ENCODE measurements at regions not wholly inside any gene's neighbourhood (a gene's known extent, or its start where the extent isn't known, plus 50 kb on each side); places are given as distances from the start of the nearest gene placed in this dataset.

DNA sequence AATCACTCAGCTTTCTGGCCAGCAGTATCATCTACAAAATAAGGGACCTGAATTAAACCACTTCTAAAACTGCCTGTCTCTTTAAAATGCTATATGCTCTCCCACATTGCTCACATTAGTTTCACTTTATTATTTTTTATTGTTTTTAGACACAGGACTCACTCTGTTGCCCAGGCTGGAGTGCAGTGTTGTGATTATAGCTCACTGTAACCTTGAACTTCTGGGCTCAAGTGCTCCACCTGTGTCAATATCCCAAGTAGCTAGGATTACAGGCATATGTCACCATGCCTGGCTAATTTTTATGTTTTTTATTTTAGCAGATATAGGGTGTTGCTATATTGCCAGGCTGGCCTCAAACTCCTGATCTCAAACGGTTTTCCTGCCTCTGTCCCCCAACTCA, 591.3 kb upstream of the ZNF804A start:
- Histone ChIP-seq H3K36me3 (no peaks in the 10 kb centered on the region), H3K27me3 (no peaks in the 10 kb centered on the region), H3K4me1 (peaks cover 4% of the 10 kb centered on the region; the same call in 1 of the 2 replicates), H3K9me3 (no peaks in the 10 kb centered on the region), H3K4me3 (ENCODE audit: low read depth, low read length) (no peak overlapping the region)
- TF ChIP-seq, protein P1, sequence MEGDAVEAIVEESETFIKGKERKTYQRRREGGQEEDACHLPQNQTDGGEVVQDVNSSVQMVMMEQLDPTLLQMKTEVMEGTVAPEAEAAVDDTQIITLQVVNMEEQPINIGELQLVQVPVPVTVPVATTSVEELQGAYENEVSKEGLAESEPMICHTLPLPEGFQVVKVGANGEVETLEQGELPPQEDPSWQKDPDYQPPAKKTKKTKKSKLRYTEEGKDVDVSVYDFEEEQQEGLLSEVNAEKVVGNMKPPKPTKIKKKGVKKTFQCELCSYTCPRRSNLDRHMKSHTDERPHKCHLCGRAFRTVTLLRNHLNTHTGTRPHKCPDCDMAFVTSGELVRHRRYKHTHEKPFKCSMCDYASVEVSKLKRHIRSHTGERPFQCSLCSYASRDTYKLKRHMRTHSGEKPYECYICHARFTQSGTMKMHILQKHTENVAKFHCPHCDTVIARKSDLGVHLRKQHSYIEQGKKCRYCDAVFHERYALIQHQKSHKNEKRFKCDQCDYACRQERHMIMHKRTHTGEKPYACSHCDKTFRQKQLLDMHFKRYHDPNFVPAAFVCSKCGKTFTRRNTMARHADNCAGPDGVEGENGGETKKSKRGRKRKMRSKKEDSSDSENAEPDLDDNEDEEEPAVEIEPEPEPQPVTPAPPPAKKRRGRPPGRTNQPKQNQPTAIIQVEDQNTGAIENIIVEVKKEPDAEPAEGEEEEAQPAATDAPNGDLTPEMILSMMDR (IDR thresholded peaks at IDR 0.05; ENCODE audit: low read depth, low read length): no peak
- no peak for DNase-seq

GRCh38 chr2:184026961-184027360, 571.4 kb upstream of the ZNF804A start:
- Histone ChIP-seq H3K27me3 (no peaks in the 10 kb centered on the region), H3K9me3 (no peaks in the 10 kb centered on the region), H3K36me3 (no peaks in the 10 kb centered on the region), H3K4me1 (no peaks in the 10 kb centered on the region), H3K4me3 (ENCODE audit: low read depth, low read length) (no peak overlapping the region)
- DNase-seq: no peak
- TF ChIP-seq, protein P1 (IDR thresholded peaks at IDR 0.05; ENCODE audit: low read depth, low read length): no peak

DNA sequence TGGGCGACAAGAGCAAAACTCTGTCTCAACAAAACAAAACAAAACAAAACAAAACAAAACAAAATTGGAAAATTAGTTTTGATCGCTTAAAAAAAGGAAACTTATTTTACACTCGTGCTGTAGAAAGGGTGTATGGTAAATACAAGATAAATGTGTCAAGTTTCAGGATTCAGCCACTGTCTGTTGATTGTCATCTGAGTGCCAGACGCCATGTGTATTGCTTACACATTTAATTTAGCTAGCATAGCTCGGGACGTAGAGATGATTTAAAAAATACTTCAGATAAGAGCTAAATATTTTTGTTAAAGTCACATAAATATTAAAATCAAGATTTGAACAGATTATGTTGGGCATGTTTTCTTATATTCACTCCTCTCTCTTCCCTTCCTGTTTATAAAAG, 568.1 kb upstream of the ZNF804A start:
- Histone ChIP-seq H3K9me3 (no peaks in the 10 kb centered on the region), H3K4me3 (ENCODE audit: low read depth, low read length) (no peak overlapping the region), H3K36me3 (no peaks in the 10 kb centered on the region), H3K4me1 (no peaks in the 10 kb centered on the region), H3K27me3 (no peaks in the 10 kb centered on the region)
- TF ChIP-seq, protein P1 (IDR thresholded peaks at IDR 0.05; ENCODE audit: low read depth, low read length): no peak
- no peak for DNase-seq

DNA sequence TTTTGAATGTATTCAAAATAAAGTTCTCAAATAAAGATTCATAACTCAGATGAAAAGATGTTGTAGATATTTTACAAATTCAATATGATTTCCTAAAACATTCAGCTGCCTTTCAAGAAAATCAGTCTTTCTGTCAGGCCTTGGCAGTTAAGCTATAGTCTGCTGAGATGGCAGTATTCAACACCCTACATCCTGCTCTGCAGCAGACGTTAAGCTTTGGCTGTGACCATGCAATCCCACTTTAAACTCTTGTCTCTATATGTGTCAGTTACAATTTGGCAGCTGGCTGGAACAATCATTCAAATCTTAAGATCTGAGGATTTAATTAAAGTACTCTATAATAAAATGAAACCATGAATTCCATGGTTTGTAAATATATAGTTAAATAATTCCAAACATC, 567.3 kb upstream of the ZNF804A start:
- H3K36me3 ChIP-seq: no peaks in the 10 kb centered on the region
- no peaks in the 10 kb centered on the region for H3K9me3 ChIP-seq
- TF ChIP-seq, protein P1 (IDR thresholded peaks at IDR 0.05; ENCODE audit: low read depth, low read length): no peak
- no peaks in the 10 kb centered on the region for H3K4me1 ChIP-seq
- no peaks in the 10 kb centered on the region for H3K27me3 ChIP-seq
- no peak overlapping the region for H3K4me3 ChIP-seq (ENCODE audit: low read depth, low read length)
- DNase-seq: no peak

GRCh38 chr2:184031402-184032147, 566.8 kb upstream of the ZNF804A start:
- no peak for DNase-seq
- H3K9me3 ChIP-seq: no peaks in the 10 kb centered on the region
- H3K27me3 ChIP-seq: no peaks in the 10 kb centered on the region
- H3K4me3 ChIP-seq (ENCODE audit: low read depth, low read length): no peak overlapping the region
- no peaks in the 10 kb centered on the region for H3K36me3 ChIP-seq
- TF ChIP-seq, protein P1 (IDR thresholded peaks at IDR 0.05; ENCODE audit: low read depth, low read length): peak; percentile 6; the same call in 1 of the 2 replicates
- no peaks in the 10 kb centered on the region for H3K4me1 ChIP-seq

- H3K27me3 ChIP-seq: no peaks in the 10 kb centered on the region
- DNase-seq: no peak
- H3K4me3 ChIP-seq (ENCODE audit: low read depth, low read length): no peak overlapping the region
- H3K36me3 ChIP-seq: no peaks in the 10 kb centered on the region
- TF ChIP-seq, protein P1 (IDR thresholded peaks at IDR 0.05; ENCODE audit: low read depth, low read length): no peak
- H3K9me3 ChIP-seq: no peaks in the 10 kb centered on the region
- no peaks in the 10 kb centered on the region for H3K4me1 ChIP-seq
These were observed 565.3 kb upstream of the ZNF804A start for GRCh38 chr2:184032983-184033382.
